Retinal pigment epithelial cell (primary cell): ENCODE measurements at regions not wholly inside any gene's neighbourhood (a gene's known extent, or its start where the extent isn't known, plus 50 kb on each side); places are given as distances from the start of the nearest gene placed in this dataset.
"Not testable (repeated sequence)": the region's sequence is repeated elsewhere in the genome, so short reads cannot be mapped to it uniquely, and the experiment has no call there.

Source experiments
- DNase-seq: peaks from one replicate; pipeline ENCODE4 v3.0.0-alpha.2; 2010; ENCODE audit warnings: low read depth
- H3K4me3 ChIP-seq: 2 replicates; pipeline ENCODE4 v1.5.1; 2011; ENCODE audit warnings: mild to moderate bottlenecking, low read length, control low read depth, moderate library complexity
- CTCF ChIP-seq: conservative IDR thresholded peaks from 2 replicates; pipeline ENCODE4 v1.5.1; 2011; ENCODE audit warnings: low read depth, low read length, control low read depth, inconsistent platforms

- not testable (repeated sequence) for H3K4me3 ChIP-seq, DNase-seq
Measured at GRCh38 chr7:6995493-6996289, 169.6 kb upstream of the CCZ1B start.

- not testable (repeated sequence) for H3K4me3 ChIP-seq, DNase-seq
Measured at GRCh38 chr7:6999067-6999666, 173.1 kb upstream of the CCZ1B start.

- DNase-seq = no peak
- H3K4me3 ChIP-seq = no peak overlapping the region
- TF ChIP-seq CTCF = no peak
Measured at GRCh38 chr7:7002418-7003062, 176.5 kb upstream of the CCZ1B start.

GRCh38 chr7:7005303-7005702 lies 177.0 kb upstream of the C1GALT1 start:
- no peak overlapping the region for H3K4me3 ChIP-seq
- no peak for TF ChIP-seq CTCF
- no peak for DNase-seq

- DNase-seq, H3K4me3 ChIP-seq: not testable (repeated sequence)
Measured at GRCh38 chr7:7005949-7006348, 176.4 kb upstream of the C1GALT1 start.

- H3K4me3 ChIP-seq, DNase-seq: not testable (repeated sequence)
Measured at GRCh38 chr7:7011241-7011640, 171.1 kb upstream of the C1GALT1 start.

- not testable (repeated sequence) for DNase-seq, H3K4me3 ChIP-seq
Measured at GRCh38 chr7:7011751-7012150, 170.6 kb upstream of the C1GALT1 start.

- no peak overlapping the region for H3K4me3 ChIP-seq
- DNase-seq = no peak
- TF ChIP-seq CTCF = no peak
Measured at GRCh38 chr7:7014827-7015595, 167.3 kb upstream of the C1GALT1 start.

- DNase-seq = no peak
- H3K4me3 ChIP-seq = no peak overlapping the region
- TF ChIP-seq CTCF = no peak
Measured at GRCh38 chr7:7017707-7018280, 164.6 kb upstream of the C1GALT1 start.
